ENCODE measurements at regions not wholly inside any gene's neighbourhood (a gene's known extent, or its start where the extent isn't known, plus 50 kb on each side); places are given as distances from the start of the nearest gene placed in this dataset.

- TF ChIP-seq POLR2H (tag; IDR thresholded peaks at IDR 0.05; ENCODE audit: low read depth) (no peak), SIN3A (IDR thresholded peaks at IDR 0.05; ENCODE audit: borderline replicate concordance in 2 of 2, control insufficient read depth in 1 of 2, low read depth in 2 of 2, low read length in 2 of 2) (no peak), ZNF696 (CRISPR knock-in tag; conservative IDR thresholded peaks at IDR 0.05) (no peak), ZNF41 (CRISPR knock-in tag; conservative IDR thresholded peaks at IDR 0.05) (no peak), ZNF282 (CRISPR knock-in tag; IDR thresholded peaks at IDR 0.05) (no peak), ZNF551 (CRISPR knock-in tag; IDR thresholded peaks at IDR 0.05) (no peak), EZH2 (IDR thresholded peaks at IDR 0.05; ENCODE audit: borderline replicate concordance, low read depth, low read length) (no peak), MTF1 (CRISPR knock-in tag; IDR thresholded peaks at IDR 0.05; ENCODE audit: borderline replicate concordance) (no peak), RAD21 (CRISPR knock-in tag; conservative IDR thresholded peaks at IDR 0.05 in 1 of 2, IDR thresholded peaks at IDR 0.05 in 1 of 2) (no peak), KDM1A (IDR thresholded peaks at IDR 0.05) (no peak), POLR2AphosphoS5 (IDR thresholded peaks at IDR 0.05; ENCODE audit: control insufficient read depth, insufficient read depth, low read depth, low read length) (no peak)
- TF ChIP-seq, protein P1, sequence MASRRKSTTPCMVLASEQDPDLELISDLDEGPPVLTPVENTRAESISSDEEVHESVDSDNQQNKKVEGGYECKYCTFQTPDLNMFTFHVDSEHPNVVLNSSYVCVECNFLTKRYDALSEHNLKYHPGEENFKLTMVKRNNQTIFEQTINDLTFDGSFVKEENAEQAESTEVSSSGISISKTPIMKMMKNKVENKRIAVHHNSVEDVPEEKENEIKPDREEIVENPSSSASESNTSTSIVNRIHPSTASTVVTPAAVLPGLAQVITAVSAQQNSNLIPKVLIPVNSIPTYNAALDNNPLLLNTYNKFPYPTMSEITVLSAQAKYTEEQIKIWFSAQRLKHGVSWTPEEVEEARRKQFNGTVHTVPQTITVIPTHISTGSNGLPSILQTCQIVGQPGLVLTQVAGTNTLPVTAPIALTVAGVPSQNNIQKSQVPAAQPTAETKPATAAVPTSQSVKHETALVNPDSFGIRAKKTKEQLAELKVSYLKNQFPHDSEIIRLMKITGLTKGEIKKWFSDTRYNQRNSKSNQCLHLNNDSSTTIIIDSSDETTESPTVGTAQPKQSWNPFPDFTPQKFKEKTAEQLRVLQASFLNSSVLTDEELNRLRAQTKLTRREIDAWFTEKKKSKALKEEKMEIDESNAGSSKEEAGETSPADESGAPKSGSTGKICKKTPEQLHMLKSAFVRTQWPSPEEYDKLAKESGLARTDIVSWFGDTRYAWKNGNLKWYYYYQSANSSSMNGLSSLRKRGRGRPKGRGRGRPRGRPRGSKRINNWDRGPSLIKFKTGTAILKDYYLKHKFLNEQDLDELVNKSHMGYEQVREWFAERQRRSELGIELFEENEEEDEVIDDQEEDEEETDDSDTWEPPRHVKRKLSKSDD (conservative IDR thresholded peaks at IDR 0.05; ENCODE audit: low read length): no peak
- TF ChIP-seq, protein P2, sequence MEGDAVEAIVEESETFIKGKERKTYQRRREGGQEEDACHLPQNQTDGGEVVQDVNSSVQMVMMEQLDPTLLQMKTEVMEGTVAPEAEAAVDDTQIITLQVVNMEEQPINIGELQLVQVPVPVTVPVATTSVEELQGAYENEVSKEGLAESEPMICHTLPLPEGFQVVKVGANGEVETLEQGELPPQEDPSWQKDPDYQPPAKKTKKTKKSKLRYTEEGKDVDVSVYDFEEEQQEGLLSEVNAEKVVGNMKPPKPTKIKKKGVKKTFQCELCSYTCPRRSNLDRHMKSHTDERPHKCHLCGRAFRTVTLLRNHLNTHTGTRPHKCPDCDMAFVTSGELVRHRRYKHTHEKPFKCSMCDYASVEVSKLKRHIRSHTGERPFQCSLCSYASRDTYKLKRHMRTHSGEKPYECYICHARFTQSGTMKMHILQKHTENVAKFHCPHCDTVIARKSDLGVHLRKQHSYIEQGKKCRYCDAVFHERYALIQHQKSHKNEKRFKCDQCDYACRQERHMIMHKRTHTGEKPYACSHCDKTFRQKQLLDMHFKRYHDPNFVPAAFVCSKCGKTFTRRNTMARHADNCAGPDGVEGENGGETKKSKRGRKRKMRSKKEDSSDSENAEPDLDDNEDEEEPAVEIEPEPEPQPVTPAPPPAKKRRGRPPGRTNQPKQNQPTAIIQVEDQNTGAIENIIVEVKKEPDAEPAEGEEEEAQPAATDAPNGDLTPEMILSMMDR (IDR thresholded peaks at IDR 0.05 in 2 of 3, conservative IDR thresholded peaks at IDR 0.05 in 1 of 3; ENCODE audit: insufficient read depth in 2 of 3, low read depth in 1 of 3, low read length in 3 of 3): peak in 2 of 3 experiments; percentile 10 to 33; a peak in 1 of 6 replicates
Observed at GRCh38 chr2:129627437-129627836, 352.0 kb upstream of the RAB6C start.
